ENCODE measurements at regions not wholly inside any gene's neighbourhood (a gene's known extent, or its start where the extent isn't known, plus 50 kb on each side); places are given as distances from the start of the nearest gene placed in this dataset.

GRCh38 chr2:8394131-8394530 lies 287.7 kb upstream of the ID2 start:
- TF ChIP-seq CTCF (IDR thresholded peaks at IDR 0.05) (no peak), EZH2 (IDR thresholded peaks at IDR 0.05) (no peak)
